HG03103 (cell line): ENCODE measurements at regions not wholly inside any gene's neighbourhood (a gene's known extent, or its start where the extent isn't known, plus 50 kb on each side); places are given as distances from the start of the nearest gene placed in this dataset.
"Not testable (repeated sequence)": the region's sequence is repeated elsewhere in the genome, so short reads cannot be mapped to it uniquely, and the experiment has no call there.

ENCODE experiments used
- ATAC-seq: cut with Tn5 transposase; IDR thresholded peaks from one replicate; pipeline ENCODE4 v1.9.1; 2021; ENCODE audit warnings: low read depth; ENCODE audit not compliant: unreplicated experiment

DNA sequence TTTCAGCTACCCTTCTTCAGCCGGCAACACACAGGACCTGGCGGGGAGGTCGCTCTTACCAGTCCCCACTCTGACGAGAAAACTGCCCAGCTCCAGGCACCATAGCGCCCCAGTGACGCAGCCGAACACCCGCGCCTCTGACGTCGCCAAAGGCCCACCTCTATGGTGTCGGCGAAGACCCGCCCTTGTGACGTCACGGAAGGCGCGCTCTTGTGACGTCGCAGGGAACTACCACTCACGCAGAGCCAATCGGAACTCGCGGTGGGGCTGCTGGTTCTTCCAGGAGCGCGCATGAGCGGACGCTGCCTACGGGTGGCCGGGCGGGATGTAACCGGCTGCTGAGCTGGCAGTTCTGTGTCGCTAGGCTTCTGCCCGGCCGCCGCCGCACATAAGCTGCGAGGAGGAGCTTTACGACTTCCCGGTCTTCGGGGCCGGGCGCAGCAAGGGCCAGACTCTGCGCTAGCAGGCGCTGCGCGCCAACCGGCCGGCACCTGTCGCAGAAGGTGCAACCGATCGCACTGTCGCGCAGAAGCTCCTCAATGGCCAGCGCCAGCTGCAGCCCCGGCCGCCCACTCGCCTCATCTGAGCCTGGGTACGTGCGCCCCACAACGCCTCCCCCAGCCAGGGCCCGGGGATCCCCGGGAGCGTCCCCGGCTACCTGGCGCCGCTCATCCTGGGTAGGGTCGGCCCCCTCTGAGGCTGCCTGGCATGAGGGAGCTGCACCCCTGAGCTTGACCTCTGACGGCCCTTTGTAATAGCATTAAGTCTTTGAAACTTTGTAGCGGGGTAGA lies 121.3 kb upstream of the FBXO28 start:
- peak; percentile 99 for ATAC-seq

DNA sequence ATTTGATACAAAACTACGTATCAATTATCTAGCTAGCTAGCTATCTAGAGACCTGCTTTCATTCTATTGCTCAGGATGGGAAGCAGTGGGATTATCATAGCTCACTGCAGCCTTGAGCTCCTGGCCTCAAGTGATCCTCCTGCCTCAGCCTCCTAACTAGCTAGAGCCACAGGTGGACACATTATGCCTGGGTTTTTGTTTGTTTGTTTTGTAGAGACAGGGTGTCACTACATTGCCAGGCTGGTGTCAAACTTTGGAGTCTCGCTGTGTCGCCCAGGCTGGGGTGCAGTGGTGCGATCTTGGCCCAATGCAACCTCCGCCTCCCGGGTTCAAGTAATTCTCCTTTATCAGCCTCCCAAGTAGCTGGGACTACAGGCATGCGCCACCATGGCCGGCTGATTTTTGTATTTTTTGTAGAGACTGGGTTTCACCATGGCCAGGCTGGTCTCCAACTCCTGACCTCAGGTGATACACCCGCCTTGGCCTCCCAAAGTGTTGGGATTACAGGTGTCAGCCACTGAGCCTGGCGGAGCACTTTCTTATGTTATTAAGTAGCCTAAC lies 122.5 kb upstream of the FBXO28 start:
- not testable (repeated sequence) for ATAC-seq

DNA sequence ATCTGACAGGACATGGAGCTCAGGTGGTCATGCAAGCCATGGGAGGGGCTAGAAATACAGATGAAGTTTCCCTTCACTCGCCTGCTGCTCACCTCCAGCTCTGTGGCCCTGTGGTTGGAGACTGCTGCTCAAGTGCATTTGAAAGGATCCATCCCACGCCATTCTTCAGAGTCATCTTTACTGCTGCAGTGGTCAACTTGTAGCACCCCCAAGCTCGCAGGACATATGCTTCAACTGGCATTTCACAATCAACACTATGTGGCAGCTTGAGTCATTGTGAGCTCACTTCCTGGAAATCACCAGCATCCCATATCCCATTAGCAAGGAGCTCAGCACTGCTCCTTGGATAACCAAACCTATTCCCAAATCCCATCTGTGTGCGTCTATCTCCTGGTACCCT lies 116.2 kb upstream of the TP53BP2 start:
- ATAC-seq = not testable (repeated sequence)

DNA sequence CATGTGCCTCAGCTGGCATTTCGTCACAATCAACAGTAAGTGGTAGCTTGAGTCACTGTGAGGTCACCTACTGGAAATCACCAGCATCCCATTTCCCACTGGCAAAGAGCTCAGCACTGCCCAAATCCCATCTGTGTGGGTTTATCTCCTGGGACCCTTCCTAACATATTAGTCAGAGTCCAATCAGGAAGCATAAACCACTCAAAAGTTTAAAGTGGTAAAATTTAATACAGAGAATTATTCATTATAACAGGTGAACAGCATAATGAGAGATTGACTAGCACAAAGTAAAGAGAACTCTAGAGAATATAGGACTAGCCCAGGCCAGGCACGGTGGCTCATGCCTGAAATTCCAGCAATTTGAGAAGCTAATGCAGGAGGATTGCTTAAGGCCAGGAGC lies 107.1 kb upstream of the TP53BP2 start:
- ATAC-seq = not testable (repeated sequence)

DNA sequence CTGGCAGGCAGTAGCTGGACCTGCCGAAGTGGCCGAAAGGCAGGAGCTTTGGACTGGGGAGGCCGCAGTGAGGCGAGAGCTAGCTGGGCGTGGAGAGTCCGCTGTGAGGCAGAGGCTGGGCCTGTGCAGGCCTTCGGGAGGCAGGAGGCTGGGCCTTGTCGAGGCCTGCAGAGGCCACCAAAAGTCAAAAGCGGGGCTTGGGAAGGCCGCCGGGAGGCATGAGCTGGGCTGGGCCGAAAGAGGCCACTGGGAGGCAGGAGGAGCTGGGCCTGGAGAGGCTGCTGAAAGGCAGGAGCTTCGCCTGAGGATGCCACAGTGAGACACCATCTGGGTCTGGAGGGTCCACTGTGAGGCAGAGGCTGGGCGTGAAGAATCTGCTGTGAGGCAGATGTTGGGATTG lies 105.8 kb upstream of the TP53BP2 start:
- ATAC-seq = not testable (repeated sequence)

DNA sequence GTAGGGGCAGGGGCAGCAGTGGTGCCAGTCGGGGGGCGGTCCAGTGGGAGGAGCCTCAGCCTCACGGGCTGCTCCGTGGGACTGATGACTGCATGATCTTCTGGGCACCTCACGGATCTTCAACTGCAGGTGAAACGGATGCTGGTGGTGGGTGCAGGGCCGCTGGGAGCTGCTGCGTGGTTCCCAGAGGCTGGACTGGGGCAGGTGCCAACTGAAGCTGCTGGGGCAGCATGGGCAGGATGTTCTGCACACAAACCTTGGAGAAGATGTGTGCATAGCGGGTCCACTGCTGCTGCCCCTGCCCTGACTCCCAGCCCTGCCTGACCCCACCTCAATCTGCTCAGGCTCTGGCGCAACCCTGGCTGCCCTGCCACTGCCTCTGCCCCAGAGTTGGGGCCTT lies 104.2 kb upstream of the TP53BP2 start:
- ATAC-seq = not testable (repeated sequence)

DNA sequence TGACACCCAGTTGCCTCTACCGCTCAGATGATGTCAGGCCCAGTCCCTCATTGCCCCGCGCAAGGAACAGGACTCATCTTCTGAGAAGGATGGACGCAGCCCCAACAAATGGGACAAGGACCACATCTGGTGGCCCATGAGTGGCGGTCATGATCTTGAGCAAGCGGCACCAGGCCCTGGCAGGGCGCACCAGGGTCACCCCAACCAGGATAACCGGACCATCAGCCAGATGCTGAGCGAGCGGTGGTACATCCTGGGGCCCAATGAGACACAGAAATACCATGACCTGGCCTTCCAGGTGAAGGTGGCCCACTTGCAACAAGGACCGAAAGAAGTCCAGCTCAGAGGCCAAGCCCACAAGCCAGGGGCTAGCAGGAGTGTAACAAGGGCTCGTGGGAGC lies 102.3 kb upstream of the TP53BP2 start:
- ATAC-seq = not testable (repeated sequence)

DNA sequence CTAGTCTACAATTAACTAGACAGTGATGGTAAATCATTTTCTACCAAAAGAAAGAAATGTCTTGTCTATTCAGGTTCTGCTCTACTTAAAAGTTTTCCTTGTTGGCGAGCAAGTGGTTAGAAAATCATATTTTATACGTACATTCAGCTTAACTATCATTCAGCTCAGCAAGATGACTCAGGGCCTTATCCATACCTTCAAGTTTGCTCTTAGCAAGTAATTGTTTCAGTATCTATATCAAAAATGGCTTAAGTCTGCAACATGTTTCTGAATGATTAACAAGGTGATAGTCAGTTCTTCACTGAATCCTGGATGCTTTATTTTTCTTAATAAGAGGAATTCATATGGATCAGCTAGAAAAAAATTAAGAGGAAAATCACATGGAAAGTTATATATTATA lies 90.8 kb upstream of the TP53BP2 start:
- ATAC-seq = not testable (repeated sequence)

DNA sequence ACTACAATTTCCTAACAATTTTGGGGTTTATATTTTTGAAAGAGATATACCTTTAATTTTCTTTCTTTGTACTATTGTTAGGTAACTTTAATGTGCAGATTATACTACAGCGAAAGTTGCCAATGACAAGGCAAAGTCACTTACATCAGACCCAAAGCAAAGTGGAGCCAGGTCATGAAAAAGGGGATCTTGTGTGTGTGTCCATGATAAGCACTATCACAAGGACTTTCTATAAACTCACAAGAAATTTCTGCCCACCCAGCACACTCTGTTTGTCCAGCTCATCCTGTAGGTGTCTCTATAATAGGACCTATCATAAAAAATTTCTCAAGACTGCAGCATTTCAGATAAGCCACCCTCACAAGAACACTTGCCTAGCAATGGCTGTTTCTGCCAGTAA lies 85.7 kb upstream of the TP53BP2 start:
- ATAC-seq = not testable (repeated sequence)

DNA sequence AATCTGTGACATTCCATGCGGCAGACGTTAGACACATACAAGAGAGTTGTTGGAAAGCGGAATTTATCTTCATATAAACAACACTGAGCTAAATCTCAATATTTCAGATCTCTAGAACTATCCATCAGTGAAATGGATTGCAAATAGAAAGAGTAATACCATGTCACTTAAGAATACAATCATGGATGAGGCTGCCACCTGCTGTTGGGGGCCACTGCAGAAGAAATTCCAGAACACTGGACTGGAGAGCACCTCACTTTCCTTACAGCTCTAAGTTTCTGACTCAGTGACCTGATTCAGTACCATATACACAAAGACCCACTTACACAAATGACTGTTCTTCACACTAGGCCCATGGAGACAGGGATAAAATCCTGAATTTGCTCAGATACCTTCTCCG lies 75.1 kb upstream of the TP53BP2 start:
- ATAC-seq = not testable (repeated sequence)

DNA sequence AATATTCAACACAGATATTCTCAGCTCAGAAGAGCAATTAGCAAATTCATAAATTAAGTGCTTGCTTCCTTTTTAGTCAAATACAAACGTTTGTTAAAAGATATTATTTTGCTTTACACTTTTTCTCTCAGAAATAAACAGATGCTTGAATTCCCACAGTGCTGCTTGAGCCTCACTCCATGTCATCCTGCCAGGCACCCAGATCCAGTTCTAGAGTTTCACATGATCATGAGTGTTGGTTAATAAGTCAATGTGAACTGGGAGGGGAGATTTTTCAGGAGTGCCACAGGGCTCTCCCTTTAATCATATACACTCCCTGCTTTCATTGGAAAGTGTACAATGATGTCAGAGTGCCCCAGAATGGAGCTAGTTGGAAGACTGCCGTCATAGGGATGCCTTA lies 69.7 kb upstream of the TP53BP2 start:
- not testable (repeated sequence) for ATAC-seq

DNA sequence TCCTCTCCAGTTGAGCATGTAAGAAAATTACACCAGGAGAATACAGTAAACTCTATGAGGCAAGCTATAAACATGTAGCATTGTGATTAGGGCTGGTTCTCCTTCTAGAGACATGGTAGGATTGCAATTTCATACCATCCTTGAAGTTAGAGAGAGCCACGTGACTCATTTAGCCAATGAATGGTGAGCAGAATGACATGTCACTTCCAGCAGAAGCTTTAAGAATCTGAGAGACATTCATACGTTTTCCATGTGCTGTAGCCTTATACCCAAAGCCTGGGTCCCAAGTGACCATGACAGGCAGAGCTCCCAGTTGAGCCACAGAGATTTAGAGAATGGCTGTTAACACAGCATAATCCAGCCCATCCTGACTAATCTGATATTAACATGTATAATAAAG lies 68.0 kb upstream of the TP53BP2 start:
- ATAC-seq = not testable (repeated sequence)

DNA sequence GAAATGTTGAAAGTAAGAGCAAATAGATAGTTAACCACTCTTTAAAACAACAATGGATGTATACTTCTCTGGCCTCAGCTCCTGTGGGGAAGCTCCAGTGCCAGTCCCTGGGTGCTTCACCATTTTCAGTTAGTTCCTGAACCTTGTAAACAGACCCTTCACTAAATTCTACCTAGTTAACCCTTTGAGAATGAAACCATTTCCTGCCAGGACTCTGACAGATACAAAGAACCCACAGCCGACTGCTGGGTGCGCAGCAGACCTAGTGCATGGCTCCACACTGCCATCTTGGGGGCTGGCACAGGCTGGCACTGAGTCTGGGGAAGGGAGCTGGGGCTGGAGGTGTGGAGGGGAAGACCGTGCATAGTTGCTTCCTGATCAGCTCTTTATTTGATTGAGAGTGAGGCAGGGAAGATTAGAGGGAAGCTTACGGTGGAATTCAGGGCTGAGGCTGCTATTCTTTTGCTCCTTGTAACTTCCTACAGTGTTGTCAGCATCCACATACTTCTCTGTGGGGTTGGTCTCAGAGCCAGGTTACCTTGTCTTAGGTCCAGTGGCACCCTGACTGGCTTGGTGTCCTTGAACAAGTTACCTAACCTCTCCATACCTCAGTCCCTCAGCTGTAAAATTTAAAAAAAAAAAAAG lies 62.3 kb upstream of the TP53BP2 start:
- not testable (repeated sequence) for ATAC-seq

DNA sequence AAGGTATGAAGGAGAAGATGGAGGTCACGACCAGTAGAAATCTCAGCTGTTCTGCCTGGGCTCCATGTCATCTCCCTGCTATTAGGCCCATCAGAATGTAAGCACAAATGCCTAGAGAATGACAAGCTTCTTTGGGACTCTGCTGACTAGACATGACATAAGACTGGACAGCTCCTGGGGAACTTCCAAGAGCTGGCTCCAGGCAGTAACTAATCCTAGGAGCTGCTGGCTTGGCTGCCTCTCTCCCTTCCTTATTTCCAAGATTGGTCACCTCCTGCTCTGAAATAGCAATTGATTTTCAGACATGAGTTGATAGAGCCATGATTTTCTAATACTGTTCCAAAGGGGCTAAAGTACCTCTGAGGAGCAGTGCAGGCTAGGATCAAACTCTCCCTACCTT lies 57.5 kb upstream of the TP53BP2 start:
- ATAC-seq = not testable (repeated sequence)

DNA sequence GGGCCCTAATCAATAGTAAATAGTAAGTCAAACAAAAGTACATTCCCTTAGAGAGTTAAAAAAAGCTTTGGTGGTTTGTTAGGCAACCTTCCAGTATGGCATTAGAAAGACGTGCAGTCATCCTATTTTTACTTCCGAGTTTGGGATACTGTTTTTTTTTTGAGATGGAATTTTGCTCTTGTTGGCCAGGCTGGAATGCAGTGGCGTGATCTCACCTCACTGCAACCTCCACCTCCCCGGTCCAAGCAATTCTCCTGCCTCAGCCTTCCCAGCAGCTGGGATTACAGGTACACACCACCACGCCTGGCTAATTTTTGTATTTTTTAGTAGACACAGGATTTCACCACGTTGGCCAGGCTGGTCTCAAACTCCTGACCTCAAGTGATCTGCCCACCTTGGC lies 54.0 kb upstream of the TP53BP2 start:
- ATAC-seq = not testable (repeated sequence)

DNA sequence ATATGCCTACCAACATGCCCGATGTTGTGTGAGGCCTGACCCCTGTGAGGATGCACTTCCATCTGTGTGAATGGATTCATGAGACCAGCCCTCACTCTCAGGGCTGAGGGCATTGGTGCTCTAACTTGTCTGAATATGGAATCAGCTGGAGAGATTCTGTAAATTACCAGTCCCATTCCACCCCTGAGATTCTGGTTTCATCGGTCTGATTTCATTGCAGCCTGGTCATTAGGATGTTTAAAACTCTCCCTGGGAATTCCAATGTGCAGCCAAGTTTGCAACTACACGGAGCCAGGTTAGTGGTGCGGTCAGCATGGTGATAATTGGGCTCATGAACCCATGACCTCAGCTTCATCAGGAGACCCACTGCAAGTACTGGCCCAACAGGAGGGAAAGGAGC lies 51.4 kb upstream of the TP53BP2 start:
- not testable (repeated sequence) for ATAC-seq

DNA sequence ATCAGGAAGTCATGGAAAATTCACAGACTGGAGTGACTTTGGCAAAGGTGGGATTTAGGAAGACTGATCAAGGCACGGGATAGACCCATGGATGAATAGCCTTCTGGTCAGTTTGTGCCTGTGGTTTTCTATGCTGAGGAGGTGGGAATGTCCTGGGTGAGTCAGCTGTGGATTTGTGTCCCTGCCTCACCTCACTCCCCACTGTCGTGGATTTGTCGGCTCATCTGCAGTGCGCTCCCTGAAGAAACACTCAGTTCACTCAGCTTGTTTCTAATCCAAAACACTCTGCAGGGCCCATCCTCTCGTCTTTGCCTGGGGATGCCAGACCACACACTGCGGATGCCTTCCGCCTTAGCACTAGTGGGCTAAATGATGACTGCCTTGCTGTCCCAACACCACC lies 50.2 kb upstream of the TP53BP2 start:
- ATAC-seq = not testable (repeated sequence)
